GM19328 (cell line): ENCODE measurements at regions not wholly inside any gene's neighbourhood (a gene's known extent, or its start where the extent isn't known, plus 50 kb on each side); places are given as distances from the start of the nearest gene placed in this dataset.

Experiments
- ATAC-seq: cut with Tn5 transposase; IDR thresholded peaks from one replicate; pipeline ENCODE4 v1.9.1; 2021; ENCODE audit warnings: mild to moderate bottlenecking, moderate library complexity; ENCODE audit not compliant: unreplicated experiment

DNA sequence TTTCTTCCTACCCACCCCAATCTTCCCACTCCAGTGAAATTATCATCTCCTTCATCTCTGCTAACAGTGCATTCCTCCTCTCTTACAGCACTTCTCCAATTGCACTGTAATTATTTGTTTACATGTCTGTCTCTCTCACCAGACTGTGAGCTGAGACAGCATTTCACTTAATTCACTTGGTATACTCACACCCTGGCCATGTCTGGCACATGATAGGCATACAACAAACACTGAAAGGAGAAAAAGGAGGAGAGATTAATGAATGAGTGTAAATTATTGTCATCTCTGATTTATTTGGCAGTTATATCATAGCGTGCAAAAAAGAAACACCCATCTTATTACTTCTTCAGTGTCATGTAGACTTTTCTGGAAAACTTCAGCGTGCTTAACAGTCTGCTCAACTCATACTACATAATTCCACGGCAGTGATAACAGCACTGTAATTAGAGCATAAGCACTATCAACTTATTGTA is 452.3 kb downstream of the ADAMTS20 start:
- no peak for ATAC-seq

DNA sequence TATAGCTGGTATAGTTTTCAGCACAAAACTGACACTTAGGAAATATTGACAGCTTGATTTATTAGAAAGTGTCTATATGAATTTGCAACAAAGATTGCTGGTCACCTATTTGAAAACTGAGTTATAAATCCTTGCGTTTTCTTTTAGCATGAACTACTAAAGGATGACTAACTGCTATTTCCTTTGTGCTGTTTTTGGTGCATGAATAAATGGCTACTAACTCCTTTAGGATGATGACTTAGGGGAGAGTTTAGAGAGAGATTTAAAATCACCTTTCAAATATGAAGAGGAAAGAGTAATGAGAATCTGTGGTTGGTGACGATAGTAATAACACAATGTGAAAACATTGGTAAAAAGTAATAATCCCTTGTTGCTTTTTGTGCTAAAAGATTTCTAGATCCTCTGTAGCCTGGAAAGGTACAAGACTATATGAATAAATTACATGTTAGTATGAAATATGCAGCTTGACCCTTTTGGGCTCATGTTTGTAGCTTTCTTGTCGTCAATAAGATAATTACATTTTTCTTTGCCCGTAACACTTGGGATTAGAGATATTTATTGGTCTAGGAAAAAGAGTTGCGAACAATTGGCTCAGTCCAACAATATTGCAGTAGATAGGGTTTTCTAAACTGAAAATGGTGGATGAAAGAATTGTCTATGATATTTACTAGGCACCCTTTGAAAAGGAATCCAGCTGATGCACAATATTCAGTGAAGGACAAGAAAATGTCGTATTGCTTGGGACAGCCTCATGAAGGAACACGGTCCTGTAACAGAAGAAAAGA is 453.0 kb downstream of the ADAMTS20 start:
- ATAC-seq = no peak

DNA sequence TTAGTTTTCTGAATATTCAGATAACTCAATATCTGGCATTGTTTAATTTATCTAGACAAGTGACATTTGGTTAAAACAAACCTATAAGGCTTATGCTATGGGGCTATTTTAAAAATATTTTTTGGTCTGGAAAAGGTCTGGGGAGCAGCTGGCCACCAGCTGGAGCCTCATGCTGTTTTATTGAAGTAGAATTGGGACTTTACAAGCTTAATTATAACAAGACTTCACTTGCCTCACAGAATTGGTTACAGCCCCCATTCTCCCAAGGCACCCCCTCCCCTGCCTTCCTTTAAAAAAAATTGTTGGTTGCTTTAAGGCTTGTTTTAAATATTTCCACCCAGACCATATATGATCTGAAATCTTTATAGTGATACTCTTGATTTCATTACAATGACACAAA is 453.9 kb downstream of the ADAMTS20 start:
- ATAC-seq = no peak

DNA sequence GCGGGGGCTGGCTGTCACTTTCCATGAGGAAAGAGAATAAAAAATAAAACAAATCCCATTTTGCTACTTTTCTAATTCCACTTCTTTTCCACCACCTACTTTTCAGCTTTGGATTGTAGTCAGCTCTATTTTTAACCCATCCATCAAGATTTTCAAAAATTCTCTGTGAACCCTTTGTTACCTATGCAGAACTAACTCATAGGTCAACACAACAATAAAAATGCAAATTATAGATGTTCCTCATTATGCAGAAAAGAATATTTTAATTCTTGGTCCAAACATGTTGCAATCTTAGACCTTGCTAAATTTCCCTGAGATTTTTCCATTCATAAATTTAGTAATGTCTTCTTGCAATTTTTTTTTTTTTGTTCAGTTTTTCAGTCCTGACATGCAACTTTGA is 454.5 kb downstream of the ADAMTS20 start:
- ATAC-seq = no peak

DNA sequence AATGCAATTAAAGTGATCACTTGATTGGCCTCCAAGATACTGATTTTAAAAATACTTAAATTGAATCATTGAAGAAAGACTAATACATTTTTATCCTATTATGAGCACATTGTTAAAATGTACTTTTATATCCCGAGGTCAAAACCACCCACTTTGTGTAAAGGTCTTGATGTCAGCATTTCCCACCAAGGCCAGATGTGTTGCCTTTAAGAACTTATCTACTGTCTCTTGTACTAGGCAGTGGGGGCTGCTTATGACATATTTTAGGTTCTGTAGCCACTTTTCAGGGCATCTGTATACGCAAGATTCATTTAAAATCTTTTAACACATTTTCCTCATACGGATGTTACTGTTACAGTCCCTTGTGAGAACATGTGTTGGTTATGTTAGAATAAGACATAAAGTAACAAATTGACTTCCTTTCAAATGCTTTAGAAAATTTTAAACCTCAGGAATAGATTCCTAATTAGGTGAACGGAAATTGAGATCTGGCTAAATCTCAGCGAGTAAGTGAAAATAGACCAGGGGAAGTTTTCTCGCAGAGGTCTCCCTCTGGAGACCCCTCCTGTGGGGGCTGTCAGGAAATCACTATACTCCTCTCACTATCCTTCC is 456.2 kb downstream of the ADAMTS20 start:
- ATAC-seq = no peak

DNA sequence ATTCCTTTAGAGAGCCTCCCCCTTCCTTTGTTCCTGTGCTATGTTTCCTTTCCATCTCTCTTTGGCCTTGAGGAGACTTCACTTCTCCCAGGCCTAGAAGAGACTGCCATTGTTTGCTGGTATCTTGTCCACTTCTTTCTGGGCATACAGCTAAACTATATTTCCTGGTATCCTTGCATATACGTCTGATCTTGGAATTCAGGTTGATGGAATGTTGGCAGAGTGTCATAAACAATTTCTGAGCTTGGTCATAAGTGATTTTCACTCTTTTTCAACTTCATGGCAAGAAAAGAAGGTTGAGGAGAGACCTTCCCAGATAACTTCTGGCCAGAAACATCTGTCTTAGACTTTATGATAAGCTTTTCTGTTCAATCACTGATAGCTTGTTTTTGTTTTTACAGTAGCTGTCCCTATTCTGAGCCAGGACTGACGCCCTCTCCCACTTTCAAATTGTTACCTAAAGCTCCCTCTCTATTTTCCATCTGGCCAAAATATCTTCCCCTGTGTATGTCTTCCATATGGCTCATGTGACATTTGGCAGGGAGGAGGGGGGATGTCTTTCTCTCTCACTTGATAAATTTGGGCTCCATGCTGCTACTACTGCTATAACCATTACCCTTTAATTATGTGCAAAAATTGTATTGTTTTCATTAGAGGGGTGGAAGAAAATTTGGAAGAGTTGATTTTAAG is 457.0 kb downstream of the ADAMTS20 start:
- no peak for ATAC-seq

DNA sequence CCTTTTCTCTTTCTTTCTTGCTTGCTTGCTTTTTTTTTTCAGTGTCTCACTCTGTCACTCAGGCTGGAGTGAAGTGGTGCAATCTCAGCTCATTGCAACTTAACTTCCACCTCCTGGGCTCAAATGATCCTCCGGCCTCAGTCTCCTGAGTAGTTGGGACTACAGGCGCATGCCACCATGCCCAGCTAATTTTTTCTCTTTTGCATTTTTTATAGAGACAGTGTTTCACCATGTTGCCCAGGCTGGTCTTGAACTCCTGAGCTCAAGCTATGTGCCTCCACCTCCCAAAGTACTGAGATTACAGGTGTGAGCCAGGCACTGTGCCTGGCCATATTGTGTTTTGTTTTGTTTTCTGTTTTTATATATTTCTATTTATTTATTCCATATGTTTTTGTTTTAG is 461.0 kb downstream of the ADAMTS20 start:
- ATAC-seq = no peak

DNA sequence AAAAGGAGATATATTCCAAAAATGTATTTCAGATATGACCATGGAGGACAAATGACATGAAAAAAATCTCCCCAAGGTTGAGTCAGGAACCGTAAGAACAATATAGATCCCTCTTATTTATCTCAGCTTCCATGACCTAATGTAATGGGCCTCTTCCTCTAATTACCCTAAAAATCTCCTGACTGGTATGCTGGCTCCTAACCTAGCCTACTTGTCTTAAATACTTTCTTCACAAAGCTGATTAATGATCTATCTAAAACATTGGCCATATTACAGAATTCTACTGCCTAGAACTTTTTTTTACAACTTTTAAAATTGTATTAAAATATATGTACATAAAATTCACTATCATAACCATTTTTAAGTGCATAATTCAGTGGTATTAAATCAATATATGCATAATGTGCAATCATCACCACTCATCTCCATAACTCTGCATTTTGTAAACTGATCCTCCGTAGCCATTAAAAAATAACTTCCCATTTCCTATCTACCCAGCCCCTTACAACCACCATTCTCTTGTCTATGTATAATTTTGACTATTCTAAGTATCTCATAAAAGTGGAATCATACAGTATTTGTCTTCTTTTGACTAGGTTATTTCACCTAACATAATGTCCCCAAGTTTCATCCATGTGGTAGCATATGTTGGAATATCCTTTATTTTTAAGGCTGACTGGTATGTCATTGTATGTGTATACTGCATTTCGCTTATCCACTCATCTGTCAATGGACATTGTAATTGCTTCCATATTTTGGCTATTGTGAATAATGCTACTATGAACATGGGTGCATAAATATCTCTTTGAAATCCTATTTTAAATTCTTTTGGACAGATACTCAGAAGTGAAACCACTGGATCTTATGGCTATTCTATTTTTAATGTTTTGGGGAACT is 464.6 kb downstream of the ADAMTS20 start:
- no peak for ATAC-seq

DNA sequence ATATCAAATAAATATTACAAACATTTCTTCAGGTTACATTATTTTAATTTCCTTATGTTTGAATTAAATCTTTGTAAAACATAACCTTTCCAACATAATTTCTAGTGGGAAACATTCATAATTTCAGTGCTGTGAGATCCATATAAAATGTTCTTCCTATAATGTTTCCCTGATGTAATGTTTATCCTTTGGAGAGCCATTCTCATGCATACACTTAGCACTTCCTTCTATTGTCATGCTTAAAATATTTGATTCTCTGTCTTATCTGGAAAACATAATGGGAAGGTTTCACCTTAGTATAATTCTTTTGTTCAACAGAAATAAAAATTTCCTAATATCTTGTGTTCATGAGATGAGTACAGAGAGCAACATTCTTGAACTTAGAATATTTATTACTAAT is 472.5 kb downstream of the ADAMTS20 start:
- ATAC-seq = no peak

DNA sequence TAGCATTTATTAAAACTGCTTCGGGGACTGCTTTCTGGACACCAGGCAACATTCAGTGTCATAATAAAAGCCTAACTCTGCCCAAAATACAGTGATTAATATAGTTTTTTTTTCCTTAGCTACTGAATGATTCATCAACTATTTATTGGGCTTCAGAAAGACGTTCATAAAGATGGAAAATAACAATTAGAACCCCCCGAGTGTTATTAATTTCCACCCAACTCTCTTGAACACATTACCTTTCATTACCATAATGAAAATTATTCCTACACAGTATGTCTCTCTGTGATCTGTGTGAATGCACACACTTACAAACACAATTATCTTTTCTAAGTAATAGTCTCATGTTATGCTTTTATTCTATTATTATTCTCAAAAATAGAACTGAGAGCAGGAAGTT is 473.0 kb downstream of the ADAMTS20 start:
- no peak for ATAC-seq

DNA sequence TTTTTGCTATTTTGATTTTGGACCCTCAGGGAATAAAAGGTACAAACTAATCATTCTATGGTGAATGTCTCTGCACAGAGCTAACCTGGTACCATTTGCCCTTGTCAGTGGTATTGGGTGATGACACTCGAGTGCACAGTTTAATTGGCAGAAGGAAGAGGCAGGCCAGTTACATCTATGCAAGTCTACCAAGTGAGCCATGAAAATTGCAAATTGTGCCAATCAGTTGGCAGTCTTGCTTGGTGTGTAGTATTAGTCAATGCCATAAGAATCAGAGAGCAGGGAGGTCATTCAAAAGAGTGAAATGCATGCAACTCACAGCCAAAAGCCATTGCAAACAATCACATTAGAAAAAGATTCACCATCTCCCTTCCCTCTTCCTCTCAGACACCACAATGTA is 479.6 kb downstream of the ADAMTS20 start:
- no peak for ATAC-seq

DNA sequence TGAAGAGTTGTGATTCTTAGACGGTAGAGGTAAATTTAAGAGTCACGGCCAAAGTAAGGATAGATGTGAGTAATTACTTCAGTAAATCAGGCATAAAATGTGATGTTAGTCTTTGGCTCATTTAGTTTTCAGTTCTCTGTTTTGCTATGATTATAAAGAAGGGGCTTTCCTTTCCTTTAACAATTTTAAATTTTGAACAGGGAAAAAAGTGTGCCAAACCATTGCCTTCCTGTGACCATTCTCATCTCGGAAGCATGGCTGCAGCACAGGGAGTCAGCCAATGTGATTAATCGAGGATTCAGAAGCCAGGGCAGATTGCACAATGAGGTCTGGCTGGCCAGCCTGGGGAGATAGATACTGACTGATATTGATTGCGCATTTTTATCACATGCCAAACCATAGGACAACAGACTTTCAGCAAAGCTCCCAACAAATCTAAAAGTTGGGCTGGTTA is 480.2 kb upstream of the PRICKLE1 start:
- ATAC-seq = no peak

DNA sequence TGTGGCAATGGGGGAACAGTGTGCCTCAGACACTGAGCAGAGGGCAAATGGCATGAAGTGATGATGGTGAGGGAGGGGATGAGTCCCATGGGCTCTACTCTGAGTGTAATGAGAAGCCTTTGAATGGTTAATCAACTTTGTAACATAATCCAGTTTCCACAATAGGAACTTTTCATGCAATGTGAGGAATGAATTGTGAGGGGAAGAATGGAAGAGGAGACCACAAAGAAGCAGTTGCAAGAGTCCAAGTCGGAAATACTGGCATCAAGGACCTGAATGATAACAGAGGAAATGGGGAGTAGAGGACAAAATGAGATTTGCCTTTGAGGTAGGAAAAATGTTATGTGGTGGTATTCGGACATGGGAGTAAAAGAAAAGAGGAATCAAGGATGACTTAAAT is 476.9 kb upstream of the PRICKLE1 start:
- no peak for ATAC-seq

DNA sequence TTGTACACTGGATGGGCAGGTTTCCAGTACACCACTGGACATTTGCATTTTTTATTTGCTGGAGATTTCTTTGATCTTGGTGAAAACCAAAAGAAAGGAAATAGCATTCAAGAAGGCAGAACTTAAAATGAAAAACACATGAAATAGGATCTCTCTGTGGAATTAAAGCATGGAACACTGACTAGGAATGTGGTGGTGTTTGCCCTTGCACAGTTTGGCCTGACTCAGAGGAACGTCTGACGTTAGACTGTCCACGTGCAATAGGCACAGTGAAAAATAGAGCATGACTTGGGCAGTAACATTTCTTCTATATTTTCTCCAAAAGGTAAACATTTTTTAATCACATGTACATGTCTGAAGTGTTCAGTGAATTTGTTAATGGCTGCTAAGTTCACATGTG is 474.1 kb upstream of the PRICKLE1 start:
- no peak for ATAC-seq

DNA sequence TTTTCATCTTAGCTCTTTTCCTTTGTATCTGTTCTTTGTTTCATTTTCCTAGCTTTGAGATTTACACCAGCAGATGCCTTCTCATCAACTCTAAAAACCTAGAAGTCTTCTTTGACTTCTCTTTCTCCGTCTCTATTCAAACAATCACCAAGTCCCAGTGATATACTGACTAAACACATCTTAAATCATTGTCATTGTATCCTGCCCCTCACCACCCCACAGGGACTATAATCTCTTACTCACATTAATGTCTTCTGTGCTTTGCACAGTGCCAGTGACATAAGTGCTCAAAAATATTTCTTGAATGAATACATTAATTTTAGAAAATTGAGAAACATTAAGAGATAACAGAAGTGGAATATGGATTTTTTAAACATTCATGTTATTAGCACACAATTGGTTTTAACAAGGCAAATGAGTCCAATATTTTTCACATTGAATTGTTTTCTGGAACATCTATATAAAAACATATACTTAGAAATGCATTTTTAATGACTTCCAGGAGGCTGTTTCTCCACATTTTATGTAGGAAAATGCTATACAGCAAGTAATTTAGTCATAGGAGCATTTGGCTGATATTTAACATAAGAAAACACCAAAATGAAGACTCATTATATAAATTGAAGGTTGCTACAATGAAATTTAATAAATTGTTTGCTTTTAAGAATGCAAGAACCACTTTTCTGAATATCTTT is 472.8 kb upstream of the PRICKLE1 start:
- ATAC-seq = no peak

DNA sequence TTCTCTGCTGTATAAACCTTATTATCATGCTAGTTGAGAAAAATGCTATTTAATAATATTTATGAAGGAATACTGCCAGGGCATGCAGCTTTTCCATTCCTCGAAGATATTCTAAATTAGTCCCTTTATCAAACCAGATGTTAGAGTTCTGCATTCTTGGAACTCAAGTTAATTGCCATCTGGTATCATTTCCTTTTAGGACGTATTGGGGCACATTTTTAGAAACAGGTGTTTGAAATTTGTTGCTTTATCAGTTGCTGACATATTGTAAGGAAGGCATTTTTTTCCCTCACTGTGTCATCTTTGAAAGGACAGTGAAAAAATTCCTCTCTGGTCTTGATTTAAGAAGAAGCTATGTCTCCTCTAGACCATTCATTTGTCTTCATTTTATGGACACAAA is 471.2 kb upstream of the PRICKLE1 start:
- ATAC-seq = no peak

DNA sequence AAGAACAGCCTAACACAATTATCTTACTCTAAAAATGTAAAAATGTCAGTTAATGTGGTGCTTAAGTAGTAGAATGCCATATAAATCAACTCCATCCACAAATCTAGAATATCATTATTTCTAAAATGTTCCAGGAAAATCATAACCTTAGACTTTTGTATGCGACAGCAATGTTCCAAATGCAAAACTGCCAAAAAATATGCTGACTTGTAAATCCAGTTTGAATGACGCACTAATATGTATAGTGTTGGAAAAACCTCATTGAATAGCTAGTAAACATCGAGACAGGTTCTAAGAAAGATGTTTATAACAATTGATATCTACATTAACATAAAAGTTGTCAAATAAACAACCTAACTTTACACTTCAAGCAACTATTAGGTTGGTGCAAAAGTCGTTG is 469.1 kb upstream of the PRICKLE1 start:
- no peak for ATAC-seq

DNA sequence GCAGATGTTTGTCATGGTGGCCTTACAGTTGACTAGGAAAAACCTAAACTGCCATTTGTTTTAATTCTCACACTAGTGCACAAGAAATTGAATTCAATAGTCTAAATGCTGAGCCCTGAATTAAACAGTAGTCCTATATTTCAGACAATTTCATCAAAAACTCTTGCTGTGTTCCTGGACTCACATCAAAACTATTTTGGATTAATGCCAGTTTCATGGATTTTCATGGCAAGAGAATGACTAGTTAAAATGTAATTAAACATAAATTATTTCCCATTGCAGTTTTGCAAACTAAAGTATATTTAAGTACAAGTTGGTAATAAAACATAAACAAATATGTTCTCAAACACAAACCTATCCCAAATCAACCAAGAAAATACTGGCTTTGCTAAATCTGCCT is 468.0 kb upstream of the PRICKLE1 start:
- no peak for ATAC-seq

DNA sequence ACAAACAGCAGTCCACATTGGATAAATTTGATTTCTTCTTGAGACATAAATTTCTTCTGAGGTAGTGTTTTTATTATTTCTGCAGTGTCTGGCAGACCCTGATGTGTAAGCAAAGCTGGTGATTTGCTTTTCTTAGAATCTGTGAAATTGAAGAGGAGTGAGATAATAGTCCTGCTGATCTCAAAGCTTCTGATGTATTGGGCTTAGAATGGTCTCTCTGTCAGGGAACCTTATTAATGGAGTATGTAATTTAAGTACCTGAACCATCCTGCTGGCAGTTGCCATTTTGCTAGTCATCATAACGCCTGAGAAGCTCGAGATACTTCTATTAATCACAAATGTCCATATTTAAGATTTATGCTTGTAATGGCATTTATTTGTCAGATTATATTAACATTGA is 464.5 kb upstream of the PRICKLE1 start:
- no peak for ATAC-seq

DNA sequence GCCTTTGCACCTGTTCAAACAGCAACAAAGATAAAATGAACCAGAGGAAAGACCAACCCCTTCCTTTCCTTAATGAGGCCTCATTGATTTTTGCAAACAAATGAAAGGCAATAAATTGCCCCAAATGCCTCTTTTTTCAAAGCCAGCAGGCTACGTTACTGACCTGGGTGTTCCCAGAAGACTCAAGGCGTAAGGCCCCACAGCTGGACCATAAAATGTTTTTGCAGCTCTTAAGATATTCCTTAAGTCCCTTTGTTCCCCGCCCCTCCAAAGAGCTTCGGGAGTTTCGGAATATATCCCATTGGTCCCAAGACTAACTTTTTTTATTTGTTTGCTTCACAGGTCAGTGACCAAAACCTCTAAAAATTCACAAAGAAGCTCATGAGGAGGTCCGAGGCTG is 462.9 kb upstream of the PRICKLE1 start:
- ATAC-seq = no peak
